GM23338 (cell line): ENCODE measurements at regions not wholly inside any gene's neighbourhood (a gene's known extent, or its start where the extent isn't known, plus 50 kb on each side); places are given as distances from the start of the nearest gene placed in this dataset.

ENCODE experiments used
- ATAC-seq: fragments of 200-7000 bp; cut with Tn5 transposase; 3 replicates; pipeline ENCODE4 v1.9.1; 2020
- DNase-seq: peaks from one replicate; pipeline ENCODE4 v3.0.0-alpha.2; 2015; ENCODE audit warnings: low spot score
- H2AFZ ChIP-seq: fragments of 200-600 bp; sonication (generic); 2 replicates; pipeline ENCODE4 v1.8.0; 2016; ENCODE audit warnings: antibody characterized with exemption, mild to moderate bottlenecking, moderate library complexity
- H3F3A ChIP-seq: fragments of 200-600 bp; sonication (generic); replicated peaks from 2 replicates; pipeline ENCODE4 v1.8.0; 2017; ENCODE audit warnings: antibody characterized with exemption, mixed run types, low read depth
- H3K27ac ChIP-seq: fragments of 200-600 bp; sonication (generic); 2 replicates; pipeline ENCODE4 v1.6.1; 2016; ENCODE audit warnings: low read depth
- H3K27me3 ChIP-seq: fragments of 200-600 bp; sonication (generic); 2 replicates; pipeline ENCODE4 v1.8.0; 2016; ENCODE audit warnings: mild to moderate bottlenecking, mixed run types, moderate library complexity; ENCODE audit not compliant: insufficient read depth
- H3K36me3 ChIP-seq: fragments of 200-600 bp; sonication (generic); 2 replicates; pipeline ENCODE4 v1.8.0; 2016; ENCODE audit warnings: mild to moderate bottlenecking; ENCODE audit not compliant: insufficient read depth
- H3K4me1 ChIP-seq: fragments of 200-600 bp; sonication (generic); 2 replicates; pipeline ENCODE4 v1.8.0; 2016; ENCODE audit warnings: mild to moderate bottlenecking, moderate library complexity; ENCODE audit not compliant: insufficient read depth
- H3K4me2 ChIP-seq: fragments of 200-600 bp; sonication (generic); 2 replicates; pipeline ENCODE4 v1.7.1; 2017; ENCODE audit warnings: mixed run types
- H3K4me3 ChIP-seq: fragments of 200-600 bp; sonication (generic); 2 replicates; pipeline ENCODE4 v1.6.1; 2016; ENCODE audit warnings: mixed run types
- H3K79me2 ChIP-seq: fragments of 200-600 bp; sonication (generic); replicated peaks from 2 replicates; pipeline ENCODE4 v1.8.0; 2017; ENCODE audit warnings: mild to moderate bottlenecking; ENCODE audit not compliant: insufficient read depth
- H3K9me2 ChIP-seq: fragments of 200-600 bp; sonication (generic); 2 replicates; pipeline ENCODE4 v1.8.0; 2017; ENCODE audit not compliant: insufficient read depth
- H4K20me1 ChIP-seq: fragments of 200-600 bp; sonication (generic); replicated peaks from 2 replicates; pipeline ENCODE4 v1.8.0; 2017; ENCODE audit warnings: mild to moderate bottlenecking; ENCODE audit not compliant: insufficient read depth
- H3K27ac Mint-ChIP-seq: 2 replicates; pipeline ENCODE4 v1.8.0; 2020; ENCODE audit warnings: inconsistent platforms, mild to moderate bottlenecking, moderate library complexity, mixed read lengths
- H3K27me3 Mint-ChIP-seq: 3 replicates; pipeline ENCODE4 v1.8.0; 2022; ENCODE audit warnings: low read depth, mild to moderate bottlenecking, moderate library complexity, mixed read lengths, inconsistent platforms; ENCODE audit not compliant: insufficient read depth, poor library complexity
- H3K36me3 Mint-ChIP-seq: 3 replicates; pipeline ENCODE4 v1.8.0; 2021; ENCODE audit warnings: low read depth, mild to moderate bottlenecking, inconsistent platforms, moderate library complexity, mixed read lengths
- H3K4me1 Mint-ChIP-seq: 3 replicates; pipeline ENCODE4 v1.8.0; 2020; ENCODE audit warnings: mild to moderate bottlenecking, inconsistent platforms, mixed read lengths
- H3K4me3 Mint-ChIP-seq: 3 replicates; pipeline ENCODE4 v1.8.0; 2021; ENCODE audit warnings: moderate library complexity, mild to moderate bottlenecking, inconsistent platforms, mixed read lengths
- H3K9me3 Mint-ChIP-seq: 3 replicates; pipeline ENCODE4 v1.8.0; 2020; ENCODE audit warnings: moderate library complexity, mild to moderate bottlenecking, inconsistent platforms, mixed read lengths
- CREB1 ChIP-seq: fragments of 250-450 bp; sonication (Bioruptor Pico); IDR thresholded peaks from 2 replicates; pipeline ENCODE4 v1.5.0; 2020; ENCODE audit warnings: low read depth, mild to moderate bottlenecking, moderate library complexity
- CTCF ChIP-seq, 2 experiments: fragments of 200-600 bp in 1 of 2; sonication (generic) in 1 of 2; conservative IDR thresholded peaks; 2 replicates each; pipeline versions ENCODE4 v1.5.1 to v1.6.1; 2016 to 2017; ENCODE audit warnings: antibody characterized with exemption in 2 of 2, low read depth in 2 of 2, mild to moderate bottlenecking in 2 of 2, moderate library complexity in 1 of 2
- ETS1 ChIP-seq: IDR thresholded peaks from 2 replicates; pipeline ENCODE4 v1.6.1; 2016; ENCODE audit warnings: antibody characterized with exemption
- EZH2 ChIP-seq: fragments of 200-600 bp; sonication (generic); IDR thresholded peaks from one replicate; pipeline ENCODE4 v1.8.0; 2017; ENCODE audit warnings: antibody characterized with exemption, mild to moderate bottlenecking, low read depth; ENCODE audit not compliant: unreplicated experiment
- EZH2phosphoT487 ChIP-seq: fragments of 200-600 bp; sonication (generic); IDR thresholded peaks from one replicate; pipeline ENCODE4 v1.8.1; 2018; ENCODE audit warnings: antibody characterized with exemption; ENCODE audit not compliant: unreplicated experiment
- JUNB ChIP-seq: IDR thresholded peaks from one replicate; pipeline ENCODE4 v1.6.1; 2016; ENCODE audit warnings: antibody characterized with exemption; ENCODE audit not compliant: unreplicated experiment
- NANOG ChIP-seq: IDR thresholded peaks from 2 replicates; pipeline ENCODE4 v1.6.1; 2016; ENCODE audit warnings: antibody characterized with exemption, borderline replicate concordance
- POLR2AphosphoS5 ChIP-seq: IDR thresholded peaks from 2 replicates; pipeline ENCODE4 v1.6.1; 2016; ENCODE audit warnings: antibody characterized with exemption, low read depth
- REST ChIP-seq: IDR thresholded peaks from one replicate; pipeline ENCODE4 v1.6.1; 2018; ENCODE audit warnings: antibody characterized with exemption; ENCODE audit not compliant: unreplicated experiment
- STAT1 ChIP-seq: IDR thresholded peaks from one replicate; pipeline ENCODE4 v1.6.1; 2016; ENCODE audit warnings: antibody characterized with exemption; ENCODE audit not compliant: unreplicated experiment
- ZNF114 ChIP-seq: fragments of 250-450 bp; sonication (Bioruptor Pico); IDR thresholded peaks from 2 replicates; pipeline ENCODE4 v1.5.0; 2020; ENCODE audit warnings: mild to moderate bottlenecking, moderate library complexity
- ZNF331 ChIP-seq: fragments of 250-450 bp; sonication (Bioruptor Pico); IDR thresholded peaks from 2 replicates; pipeline ENCODE4 v1.5.0; 2020; ENCODE audit warnings: low read depth, mild to moderate bottlenecking, moderate library complexity
- ZNF462 ChIP-seq: fragments of 250-450 bp; sonication (Bioruptor Pico); IDR thresholded peaks from 2 replicates; pipeline ENCODE4 v1.5.0; 2020; ENCODE audit warnings: mild to moderate bottlenecking, moderate library complexity

GRCh38 chr4:35342833-35343232 is 901.5 kb downstream of the ARAP2 start:
- Mint-ChIP-seq H3K27ac (no peak overlapping the region), H3K36me3 (no peaks in the 10 kb centered on the region), H3K9me3 (peaks cover 6% of the 10 kb centered on the region), H3K27me3 (no peaks in the 10 kb centered on the region), H3K4me1 (no peaks in the 10 kb centered on the region), H3K4me3 (no peak overlapping the region)
- ATAC-seq (no peak), DNase-seq (no peak)
- Histone ChIP-seq H4K20me1 (no peaks in the 10 kb centered on the region), H3K27ac (no peak overlapping the region), H3K4me1 (no peaks in the 10 kb centered on the region), H3F3A (no peaks in the 10 kb centered on the region), H3K27me3 (no peaks in the 10 kb centered on the region), H3K79me2 (no peaks in the 10 kb centered on the region), H3K36me3 (no peaks in the 10 kb centered on the region), H2AFZ (no peak overlapping the region), H3K9me2 (peaks cover 3% of the 10 kb centered on the region; the same call in 1 of the 2 replicates), H3K4me3 (no peak overlapping the region), H3K4me2 (no peak overlapping the region)
- TF ChIP-seq CREB1 (no peak), EZH2 (no peak), REST (no peak), NANOG (no peak), JUNB (no peak), CTCF (conservative IDR thresholded peaks at IDR 0.05; ENCODE audit: low read depth in 2 of 2) (no peak), ZNF462 (no peak), POLR2AphosphoS5 (no peak), EZH2phosphoT487 (no peak), ETS1 (no peak), ZNF331 (CRISPR knock-in tag) (no peak), STAT1 (no peak), ZNF114 (CRISPR knock-in tag) (no peak)
